GM12891 (cell line): ENCODE measurements at regions not wholly inside any gene's neighbourhood (a gene's known extent, or its start where the extent isn't known, plus 50 kb on each side); places are given as distances from the start of the nearest gene placed in this dataset.
"Not testable (repeated sequence)": the region's sequence is repeated elsewhere in the genome, so short reads cannot be mapped to it uniquely, and the experiment has no call there.

Experiments used
- DNase-seq: peaks from one replicate; pipeline ENCODE4 v3.0.0; 2011; ENCODE audit warnings: low spot score; ENCODE audit not compliant: insufficient read length
- FAIRE-seq: peaks from 2 replicates; lab custom pipeline; 2011; peaks lifted over from hg19 to GRCh38; lab: Jason Lieb, UNC
- PAX5 ChIP-seq: IDR thresholded peaks from 2 replicates; pipeline ENCODE4 v1.6.1; 2011; ENCODE audit warnings: low read length, moderate library complexity, mild to moderate bottlenecking; ENCODE audit not compliant: insufficient read depth, severe bottlenecking
- POLR2A ChIP-seq: IDR thresholded peaks from 2 replicates; pipeline ENCODE4 v1.6.1; 2011; ENCODE audit warnings: low read depth, low read length, control low read depth
- POLR2AphosphoS5 ChIP-seq: IDR thresholded peaks from 2 replicates; pipeline ENCODE4 v1.6.1; 2011; ENCODE audit warnings: low read depth, low read length, control low read depth
- POU2F2 ChIP-seq: IDR thresholded peaks from 2 replicates; pipeline ENCODE4 v1.6.1; 2011; ENCODE audit warnings: low read depth, mild to moderate bottlenecking, control low read depth, low read length, moderate library complexity
- SPI1 ChIP-seq: IDR thresholded peaks from 2 replicates; pipeline ENCODE4 v1.6.1; 2011; ENCODE audit warnings: low read depth, low read length, control low read depth
- TAF1 ChIP-seq: IDR thresholded peaks from 2 replicates; pipeline ENCODE4 v1.6.1; 2011; ENCODE audit warnings: low read depth, low read length, control low read depth

- FAIRE-seq (no peak), DNase-seq (no peak)
- TF ChIP-seq POLR2A (no peak), PAX5 (no peak), SPI1 (no peak), POU2F2 (no peak), TAF1 (no peak), POLR2AphosphoS5 (no peak)
Measured at GRCh38 chr10:125520968-125521367, 162.0 kb downstream of the TEX36 start.

GRCh38 chr10:125518397-125518796 lies 164.6 kb downstream of the TEX36 start:
- DNase-seq, FAIRE-seq: not testable (repeated sequence)

GRCh38 chr10:125515571-125515970 lies 167.4 kb downstream of the TEX36 start:
- DNase-seq, result no peak
- no peak for FAIRE-seq
- TF ChIP-seq POLR2A (no peak), POLR2AphosphoS5 (no peak), SPI1 (no peak), TAF1 (no peak), PAX5 (no peak)

GRCh38 chr10:125514206-125515162 lies 168.5 kb downstream of the TEX36 start:
- no peak for TF ChIP-seq POU2F2
- FAIRE-seq, result no peak
- no peak for DNase-seq

- DNase-seq (no peak), FAIRE-seq (no peak)
- TF ChIP-seq SPI1 (no peak), PAX5 (no peak), POLR2AphosphoS5 (no peak), TAF1 (no peak), POU2F2 (no peak), POLR2A (no peak)
Measured at GRCh38 chr10:125513429-125514182, 169.4 kb downstream of the TEX36 start.

GRCh38 chr10:125510998-125511397 lies 172.0 kb downstream of the TEX36 start:
- TF ChIP-seq TAF1, result no peak
- no peak for TF ChIP-seq POLR2AphosphoS5
- no peak for TF ChIP-seq POLR2A
- TF ChIP-seq POU2F2, result no peak
- TF ChIP-seq PAX5, result no peak
- TF ChIP-seq SPI1, result no peak
- FAIRE-seq (no peak), DNase-seq (no peak)

- DNase-seq (no peak), FAIRE-seq (no peak)
- no peak for TF ChIP-seq POLR2AphosphoS5
- TF ChIP-seq TAF1, result no peak
- TF ChIP-seq PAX5, result no peak
- TF ChIP-seq SPI1, result no peak
- TF ChIP-seq POLR2A, result no peak
- TF ChIP-seq POU2F2, result no peak
Measured at GRCh38 chr10:125505648-125506047, 177.3 kb downstream of the TEX36 start.

- FAIRE-seq, result no peak
- DNase-seq, result no peak
- TF ChIP-seq TAF1 (no peak), POLR2A (no peak), POLR2AphosphoS5 (no peak), PAX5 (no peak)
Measured at GRCh38 chr10:125502276-125502675, 180.7 kb downstream of the TEX36 start.

GRCh38 chr10:125495386-125495785 lies 187.6 kb downstream of the TEX36 start:
- no peak for TF ChIP-seq PAX5
- TF ChIP-seq TAF1, result no peak
- TF ChIP-seq POLR2A, result no peak
- TF ChIP-seq POLR2AphosphoS5, result no peak
- TF ChIP-seq SPI1, result no peak
- TF ChIP-seq POU2F2, result no peak
- no peak for DNase-seq
- FAIRE-seq, result no peak

GRCh38 chr10:125494651-125495239 lies 188.2 kb downstream of the TEX36 start:
- no peak for DNase-seq
- no peak for TF ChIP-seq SPI1
- TF ChIP-seq POLR2A, result no peak
- TF ChIP-seq POLR2AphosphoS5, result no peak
- no peak for TF ChIP-seq PAX5
- TF ChIP-seq TAF1, result no peak
- TF ChIP-seq POU2F2, result no peak
- FAIRE-seq, result no peak
